CD14-positive monocyte (primary cell): ENCODE measurements at regions not wholly inside any gene's neighbourhood (a gene's known extent, or its start where the extent isn't known, plus 50 kb on each side); places are given as distances from the start of the nearest gene placed in this dataset.
"Not testable (repeated sequence)": the region's sequence is repeated elsewhere in the genome, so short reads cannot be mapped to it uniquely, and the experiment has no call there.

Source experiments
- DNase-seq, 3 donors: peaks; one replicate each; pipeline ENCODE4 v3.0.0-alpha.2; 2011 to 2022
- H2AFZ ChIP-seq: 2 replicates; pipeline ENCODE4 v1.6.0; 2012; ENCODE audit warnings: mild to moderate bottlenecking, low read depth, low read length, inconsistent platforms; ENCODE audit not compliant: insufficient read depth, poor library complexity, severe bottlenecking
- H3K27ac ChIP-seq, 2 donors: 1 replicate in 1 of 2; 2 replicates in 1 of 2; pipeline ENCODE4 v1.5.1; 2012 to 2013; ENCODE audit warnings: low read length in 2 of 2, control low read depth in 1 of 2, inconsistent platforms in 1 of 2, low read depth in 1 of 2, mild to moderate bottlenecking in 1 of 2
- H3K27me3 ChIP-seq, 2 donors: one replicate each; pipeline versions ENCODE4 v1.6.0 to v1.6.1; 2011 to 2013; ENCODE audit warnings: low read length in 2 of 2; ENCODE audit not compliant: control insufficient read depth in 2 of 2, insufficient read depth in 2 of 2
- H3K36me3 ChIP-seq, 2 donors: replicated peaks in 1 of 2; 1 replicate in 1 of 2; 2 replicates in 1 of 2; pipeline versions ENCODE4 v1.5.1 to v1.6.1; 2012 to 2013; ENCODE audit warnings: low read length in 2 of 2, control low read depth in 1 of 2, inconsistent platforms in 1 of 2, mild to moderate bottlenecking in 1 of 2; ENCODE audit not compliant: insufficient read depth in 2 of 2, control insufficient read depth in 1 of 2
- H3K4me1 ChIP-seq, 2 donors: 1 replicate in 1 of 2; 2 replicates in 1 of 2; pipeline versions ENCODE4 v1.5.1 to v1.6.1; 2012 to 2013; ENCODE audit warnings: low read length in 2 of 2, control low read depth in 1 of 2, inconsistent platforms in 1 of 2, mild to moderate bottlenecking in 1 of 2, moderate library complexity in 1 of 2; ENCODE audit not compliant: insufficient read depth in 2 of 2, control insufficient read depth in 1 of 2
- H3K4me2 ChIP-seq: replicated peaks from 2 replicates; pipeline ENCODE3; 2012; ENCODE audit warnings: low read length, moderate library complexity, mild to moderate bottlenecking; ENCODE audit not compliant: poor library complexity, severe bottlenecking; ENCODE audit errors: extremely low read depth
- H3K4me3 ChIP-seq, 3 experiments: fragments of 200-600 bp in 1 of 3; sonication (generic) in 1 of 3; replicated peaks in 1 of 3; 1 replicate in 2 of 3; 2 replicates in 1 of 3; pipeline ENCODE4 v1.5.1; 2011 to 2013; ENCODE audit warnings: low read length in 3 of 3, mild to moderate bottlenecking in 3 of 3, control low read depth in 2 of 3, low read depth in 2 of 3, inconsistent platforms in 1 of 3, moderate library complexity in 1 of 3
- H3K79me2 ChIP-seq: 2 replicates; pipeline ENCODE4 v1.6.0; 2012; ENCODE audit warnings: mild to moderate bottlenecking, control low read depth, inconsistent platforms, low read length, moderate library complexity; ENCODE audit not compliant: insufficient read depth
- H3K9ac ChIP-seq: 2 replicates; pipeline ENCODE4 v1.6.0; 2017; ENCODE audit warnings: low read length, mild to moderate bottlenecking; ENCODE audit not compliant: insufficient read depth, poor library complexity, severe bottlenecking
- H3K9me3 ChIP-seq, 2 donors: replicated peaks in 1 of 2; 1 replicate in 1 of 2; 2 replicates in 1 of 2; pipeline versions ENCODE4 v1.5.1 to v1.6.1; 2012 to 2013; ENCODE audit warnings: low read length in 2 of 2, control low read depth in 1 of 2; ENCODE audit not compliant: control insufficient read depth in 1 of 2, insufficient read depth in 1 of 2
- H4K20me1 ChIP-seq: 2 replicates; pipeline ENCODE4 v1.6.0; 2012; ENCODE audit warnings: mild to moderate bottlenecking, low read length, control low read depth, moderate library complexity; ENCODE audit not compliant: insufficient read depth
- H3K27ac Mint-ChIP-seq, 7 donors: one replicate each; pipeline ENCODE4 v1.8.0; 2020; ENCODE audit warnings: mild to moderate bottlenecking in 7 of 7, mixed read lengths in 7 of 7, moderate library complexity in 6 of 7, inconsistent platforms in 2 of 7
- H3K27me3 Mint-ChIP-seq, 3 donors: one replicate each; pipeline ENCODE4 v1.8.0; 2021 to 2022; ENCODE audit warnings: low read depth in 3 of 3, mild to moderate bottlenecking in 3 of 3, mixed read lengths in 3 of 3, moderate library complexity in 3 of 3, inconsistent platforms in 1 of 3
- H3K36me3 Mint-ChIP-seq, 2 donors: one replicate each; pipeline ENCODE4 v1.8.0; 2020; ENCODE audit warnings: mixed read lengths in 2 of 2, inconsistent platforms in 1 of 2, mild to moderate bottlenecking in 1 of 2
- H3K4me1 Mint-ChIP-seq: one replicate; pipeline ENCODE4 v1.8.0; 2020; ENCODE audit warnings: mild to moderate bottlenecking, mixed read lengths
- H3K4me3 Mint-ChIP-seq, 2 donors: one replicate each; pipeline ENCODE4 v1.8.0; 2020; ENCODE audit warnings: mild to moderate bottlenecking in 2 of 2, mixed read lengths in 2 of 2, moderate library complexity in 1 of 2
- H3K9me3 Mint-ChIP-seq, 7 donors: one replicate each; pipeline ENCODE4 v1.8.0; 2020 to 2022; ENCODE audit warnings: mixed read lengths in 7 of 7, mild to moderate bottlenecking in 6 of 7, moderate library complexity in 6 of 7, inconsistent platforms in 2 of 7
- CTCF ChIP-seq: fragments of 200-600 bp; IDR thresholded peaks from one replicate; pipeline ENCODE4 v1.8.0; 2022; ENCODE audit warnings: antibody characterized with exemption, mild to moderate bottlenecking
- WGBS: methylation state at CpG from one replicate; pipeline ENCODE4 v1.1.5; 2013; ENCODE audit warnings: missing lambda C conversion rate; ENCODE audit not compliant: insufficient coverage; 5-methylcytosine and 5-hydroxymethylcytosine counted together
- intact Hi-C, 2 donors: fragments of 100-400 bp; cut with micrococcal nuclease; formaldehyde crosslinking; loops; one replicate each; pipeline versions ENCODE4 v1.15.0 to v1.15.1; 2023

- Mint-ChIP-seq H3K4me1 (no peaks in the 10 kb centered on the region), H3K36me3 (no peaks in the 10 kb centered on the region), H3K9me3 (peaks cover 3 to 12% (median 5%) of the 10 kb centered on the region in 7 donors), H3K27ac (no peak overlapping the region), H3K27me3 (peaks cover 0 to 2% (median 1%) of the 10 kb centered on the region in 3 donors), H3K4me3 (no peak overlapping the region)
- Histone ChIP-seq H3K4me3 (no peak overlapping the region), H3K36me3 (no peaks in the 10 kb centered on the region), H3K9me3 (peaks cover 9 to 14% of the 10 kb centered on the region in 2 donors), H3K79me2 (no peaks in the 10 kb centered on the region), H2AFZ (no peak overlapping the region), H3K9ac (no peak overlapping the region), H3K4me2 (no peak overlapping the region), H3K27me3 (no peaks in the 10 kb centered on the region), H3K4me1 (no peaks in the 10 kb centered on the region), H4K20me1 (no peaks in the 10 kb centered on the region), H3K27ac (no peak overlapping the region)
- TF ChIP-seq CTCF, result no peak
- WGBS, result 81% methylated on average over 3 of the region's 4 CpGs
- DNase-seq, result no peak
- intact Hi-C loops, result no loop called here
These were observed 153.2 kb downstream of the CCER1 start for GRCh38 chr12:90801776-90802175.

DNA sequence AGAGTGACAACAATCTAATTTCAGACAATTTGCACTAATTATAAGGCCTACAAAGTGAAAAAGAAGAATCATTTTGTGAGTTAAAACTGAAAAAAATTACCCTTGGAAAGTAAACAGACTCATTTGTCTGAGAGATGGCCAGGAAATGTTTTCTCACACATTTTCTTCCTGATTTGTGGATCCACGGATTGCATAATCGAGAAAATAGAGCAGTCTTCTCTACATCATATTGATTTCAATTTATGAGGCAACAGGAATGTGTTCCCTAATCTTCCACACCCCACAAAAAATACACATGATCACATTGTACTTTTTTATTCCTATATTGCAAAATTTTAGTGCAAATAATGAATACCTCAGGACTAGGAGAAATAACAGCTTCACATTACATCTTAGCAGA is 160.8 kb downstream of the CCER1 start:
- H3K27ac ChIP-seq, result no peak overlapping the region
- H3K9me3 ChIP-seq, result peaks cover 0 to 4% of the 10 kb centered on the region in 2 donors
- H3K27ac Mint-ChIP-seq, result no peak overlapping the region
- no peaks in the 10 kb centered on the region for H3K79me2 ChIP-seq
- peaks cover 0 to 9% (median 3%) of the 10 kb centered on the region in 7 donors for H3K9me3 Mint-ChIP-seq
- H3K36me3 Mint-ChIP-seq, result no peaks in the 10 kb centered on the region
- H3K4me3 Mint-ChIP-seq, result no peak overlapping the region
- H3K4me1 ChIP-seq, result no peaks in the 10 kb centered on the region
- H3K9ac ChIP-seq, result no peak overlapping the region
- H3K4me2 ChIP-seq, result no peak overlapping the region
- H3K36me3 ChIP-seq, result no peaks in the 10 kb centered on the region
- no peak overlapping the region for H3K4me3 ChIP-seq
- peaks cover 0 to 2% (median 0%) of the 10 kb centered on the region in 3 donors for H3K27me3 Mint-ChIP-seq
- no peak overlapping the region for H2AFZ ChIP-seq
- no CpG with 5 or more reads among the region's 2 CpGs for WGBS
- H3K4me1 Mint-ChIP-seq, result no peaks in the 10 kb centered on the region
- TF ChIP-seq CTCF, result no peak
- H3K27me3 ChIP-seq, result no peaks in the 10 kb centered on the region
- DNase-seq, result no peak
- intact Hi-C loops, result no loop called here
- H4K20me1 ChIP-seq, result no peaks in the 10 kb centered on the region

DNA sequence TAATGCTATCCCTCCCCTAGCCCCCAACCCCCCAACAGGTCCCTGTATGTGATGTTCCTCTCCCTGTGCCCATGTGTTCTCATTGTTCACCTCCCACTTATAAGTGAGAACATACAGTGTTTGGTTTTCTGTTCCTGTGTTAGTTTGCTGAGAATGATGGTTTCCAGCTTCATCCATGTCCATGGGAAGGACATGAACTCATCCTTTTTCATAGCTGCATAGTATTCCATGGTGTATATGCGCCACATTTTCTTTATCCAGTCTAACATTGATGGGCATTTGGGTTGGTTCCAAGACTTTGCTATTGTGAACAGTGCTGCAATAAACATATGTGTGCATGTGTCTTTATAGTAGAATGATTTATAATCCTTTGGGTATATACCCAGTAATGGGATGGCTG is 162.3 kb downstream of the CCER1 start:
- H3K4me1 Mint-ChIP-seq, H2AFZ ChIP-seq, H3K79me2 ChIP-seq, H3K36me3 ChIP-seq, H3K27ac Mint-ChIP-seq, DNase-seq, intact Hi-C loops, H3K27me3 Mint-ChIP-seq, H3K9me3 ChIP-seq, H3K9me3 Mint-ChIP-seq, H3K4me3 ChIP-seq, H3K4me2 ChIP-seq, H3K4me3 Mint-ChIP-seq, H3K27me3 ChIP-seq, H4K20me1 ChIP-seq, H3K36me3 Mint-ChIP-seq, H3K4me1 ChIP-seq, H3K9ac ChIP-seq, H3K27ac ChIP-seq: not testable (repeated sequence)
- no CpG with 5 or more reads among the region's 1 CpG for WGBS
